HT1080 (cell line): ENCODE measurements at regions not wholly inside any gene's neighbourhood (a gene's known extent, or its start where the extent isn't known, plus 50 kb on each side); places are given as distances from the start of the nearest gene placed in this dataset.
"Not testable (repeated sequence)": the region's sequence is repeated elsewhere in the genome, so short reads cannot be mapped to it uniquely, and the experiment has no call there.

ENCODE experiments used
- DNase-seq: peaks from one replicate; pipeline ENCODE4 v3.0.0-alpha.2; 2015; ENCODE audit warnings: low read depth

- DNase-seq = peak; percentile 53
These were observed 223.2 kb downstream of the PCSK1 start for GRCh38 chr5:96209829-96210228.

DNA sequence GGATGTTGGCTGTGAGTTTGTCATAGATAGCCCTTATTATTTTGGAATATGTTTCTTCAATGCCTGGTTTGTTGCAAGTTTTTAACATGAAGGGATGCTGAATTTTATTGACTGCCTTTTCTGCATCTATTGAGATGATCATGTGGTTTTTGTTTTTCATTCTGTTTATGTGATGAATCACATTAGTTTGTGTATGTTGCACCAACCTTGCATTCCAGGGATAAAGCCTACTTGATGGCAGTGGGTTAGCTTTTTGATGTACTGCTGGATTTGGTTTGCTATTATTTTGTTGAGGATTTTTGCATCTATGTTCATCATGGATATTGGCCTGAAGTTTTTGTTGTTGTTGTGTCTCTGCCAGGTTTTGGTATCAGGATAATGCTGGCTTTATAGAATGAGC lies 225.6 kb downstream of the PCSK1 start:
- no peak for DNase-seq

GRCh38 chr5:96203761-96204160 lies 229.3 kb downstream of the PCSK1 start:
- DNase-seq = no peak

DNA sequence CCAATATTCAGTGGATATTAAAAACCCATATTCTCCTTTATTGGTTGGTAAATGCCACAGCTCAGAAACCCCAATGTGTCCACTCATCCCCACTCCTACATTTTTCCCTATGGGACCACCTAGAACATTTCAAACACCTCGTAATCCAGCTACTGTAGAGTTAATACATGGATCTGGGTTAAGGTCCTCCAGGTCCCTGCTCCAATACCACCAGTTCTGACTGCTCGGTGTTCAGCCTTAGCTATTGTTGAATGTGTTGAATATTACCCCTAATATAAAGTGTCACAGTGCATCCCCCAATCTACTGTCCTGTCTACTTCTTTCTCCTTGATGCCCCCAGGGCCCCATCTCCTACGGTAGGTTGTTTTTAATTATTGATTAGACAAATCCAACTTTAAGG lies 231.5 kb downstream of the PCSK1 start:
- DNase-seq = no peak

DNA sequence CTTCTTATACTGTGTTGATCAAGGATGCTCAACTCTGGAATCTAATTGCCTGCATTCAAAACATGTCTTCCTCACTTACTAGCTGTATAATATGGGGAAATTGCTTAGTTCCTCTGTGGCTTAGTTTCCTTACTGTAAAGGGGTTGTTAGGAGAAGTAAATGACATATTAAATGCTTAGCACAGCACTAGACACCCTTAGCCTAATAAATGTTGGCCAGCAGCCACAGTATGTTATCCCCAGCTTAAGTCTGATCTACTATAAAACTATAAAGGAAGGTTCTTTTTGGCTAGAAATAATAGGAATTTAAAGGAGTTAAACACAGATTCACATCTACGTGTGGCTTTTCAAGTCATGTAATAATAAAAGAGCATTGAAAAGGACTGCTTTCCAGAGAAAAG lies 232.4 kb downstream of the PCSK1 start:
- DNase-seq = no peak

DNA sequence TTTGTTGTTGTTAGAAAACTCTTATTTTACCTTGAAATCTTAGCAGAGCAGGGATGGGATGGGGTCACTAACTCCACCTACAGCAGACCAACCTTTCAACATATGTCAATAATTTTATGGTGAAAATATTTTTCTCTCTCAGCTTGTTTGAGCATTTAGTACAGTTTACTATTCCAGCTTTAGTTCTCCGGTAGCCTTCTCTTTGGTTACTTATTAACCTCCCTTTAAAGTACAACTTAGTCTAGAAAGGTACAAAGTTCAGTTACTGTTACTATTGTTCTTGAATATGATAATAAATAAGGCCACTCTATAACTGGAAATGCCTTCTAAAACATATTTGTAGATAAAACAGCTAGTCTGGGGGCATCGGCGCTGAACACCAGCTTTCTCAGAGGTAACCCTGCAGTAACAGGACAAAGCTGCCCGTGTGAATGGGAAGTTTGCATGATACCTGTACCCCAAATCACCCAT lies 233.3 kb downstream of the PCSK1 start:
- no peak for DNase-seq

- no peak for DNase-seq
These were observed 234.5 kb downstream of the PCSK1 start for GRCh38 chr5:96198356-96199058.

DNA sequence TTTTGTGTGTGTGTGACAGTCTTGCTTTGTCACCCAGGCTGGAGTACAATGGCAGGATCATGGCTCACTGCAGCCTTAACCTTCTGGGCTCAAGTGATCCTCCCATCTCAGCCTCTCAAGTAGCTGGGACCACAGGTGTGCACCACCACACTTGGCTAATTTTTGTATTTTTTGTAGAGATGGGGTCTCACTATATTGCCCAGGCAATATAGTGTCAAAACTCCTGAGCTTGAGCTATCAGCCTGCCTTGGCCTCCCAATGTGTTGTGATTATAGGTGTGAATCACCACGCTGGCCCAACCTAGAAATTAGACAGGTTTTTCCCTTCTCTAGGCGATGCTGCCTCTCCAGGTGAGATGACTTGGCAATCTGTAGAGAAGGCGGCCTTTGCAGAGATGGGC lies 235.3 kb downstream of the PCSK1 start:
- not testable (repeated sequence) for DNase-seq

- no peak for DNase-seq
These were observed 235.7 kb upstream of the ELL2 start for GRCh38 chr5:96197347-96197746.

- DNase-seq = no peak
These were observed 235.2 kb upstream of the ELL2 start for GRCh38 chr5:96196890-96197289.

DNA sequence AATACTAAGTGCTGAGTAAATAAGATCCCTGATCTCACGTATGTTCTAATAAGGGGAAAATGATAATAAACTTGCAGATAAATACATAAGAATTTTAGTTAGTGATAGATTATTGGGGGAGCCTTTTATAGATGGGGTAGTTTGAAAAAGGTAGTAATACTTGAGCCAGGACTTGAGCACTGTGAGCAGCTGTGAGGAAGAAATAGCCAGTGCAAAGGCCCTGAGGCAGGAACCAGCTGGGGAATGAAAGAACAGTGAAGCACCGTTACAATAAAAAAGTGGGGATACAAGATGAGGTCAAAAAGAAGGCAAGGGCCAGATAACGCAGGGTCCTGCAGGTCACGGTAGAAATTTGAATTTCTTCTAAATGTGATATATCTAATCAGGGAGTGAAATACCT lies 234.8 kb upstream of the ELL2 start:
- no peak for DNase-seq

- no peak for DNase-seq
These were observed 233.5 kb upstream of the ELL2 start for GRCh38 chr5:96195123-96195522.

GRCh38 chr5:96194593-96194992 lies 232.9 kb upstream of the ELL2 start:
- DNase-seq = no peak

GRCh38 chr5:96193946-96194345 lies 232.3 kb upstream of the ELL2 start:
- no peak for DNase-seq

DNA sequence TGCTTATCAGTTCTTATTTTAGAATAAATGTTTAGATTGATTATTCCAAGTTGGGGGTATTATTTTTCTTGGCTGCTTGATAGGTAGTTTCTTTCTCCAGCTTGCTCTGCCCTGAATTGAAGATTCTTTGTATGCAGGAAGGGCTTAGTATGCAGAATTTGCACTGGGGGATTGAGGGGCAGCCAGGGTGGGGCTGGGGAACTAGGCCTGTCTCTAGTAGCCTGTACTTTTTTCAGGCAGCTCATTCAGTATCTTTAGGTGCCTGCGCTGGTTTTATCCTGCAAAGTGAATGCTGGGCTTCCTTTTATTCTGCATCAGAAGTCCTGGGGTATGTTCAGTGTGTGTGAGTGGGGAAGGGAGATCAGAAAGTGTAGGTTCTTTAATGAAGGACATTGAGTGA lies 228.3 kb upstream of the ELL2 start:
- DNase-seq = no peak

DNA sequence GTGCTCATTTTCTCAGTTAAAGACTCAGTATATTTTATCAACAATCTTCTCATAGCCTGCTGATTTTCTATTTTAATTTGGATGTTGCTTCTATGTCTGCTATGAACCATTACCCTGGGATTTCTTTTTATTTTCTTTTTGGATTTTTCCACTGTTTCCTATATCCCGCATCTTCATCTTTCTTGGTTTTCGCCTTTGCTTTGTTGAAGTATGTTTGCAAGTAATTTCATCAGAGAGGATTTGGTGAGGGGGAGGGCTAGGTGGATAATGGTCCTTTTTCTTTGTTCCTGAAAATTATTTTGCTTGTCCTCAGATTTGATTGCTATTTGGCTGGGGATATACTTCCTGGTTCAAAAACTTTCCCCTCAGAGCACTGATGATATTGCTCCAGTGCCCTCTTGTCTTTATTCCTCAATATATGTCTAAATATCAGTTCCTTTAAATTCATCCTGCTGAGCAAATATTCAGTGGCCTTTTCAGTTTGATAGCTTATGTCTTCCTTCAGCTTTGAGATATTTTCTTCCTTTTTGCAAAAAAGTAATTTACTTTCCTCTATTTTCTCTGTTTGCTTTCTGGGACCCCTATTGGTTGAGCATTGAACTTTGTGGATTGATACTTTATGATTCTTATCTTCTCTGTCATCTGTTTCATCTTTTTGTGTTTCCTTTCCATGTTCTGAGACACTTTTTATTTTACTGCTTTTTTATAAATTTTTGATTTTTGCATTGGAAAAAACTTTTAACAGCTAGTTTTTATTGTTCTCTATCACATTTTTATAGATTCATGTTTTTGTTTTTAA lies 227.6 kb upstream of the ELL2 start:
- DNase-seq = no peak

- DNase-seq = no peak
These were observed 225.8 kb upstream of the ELL2 start for GRCh38 chr5:96187309-96188027.

DNA sequence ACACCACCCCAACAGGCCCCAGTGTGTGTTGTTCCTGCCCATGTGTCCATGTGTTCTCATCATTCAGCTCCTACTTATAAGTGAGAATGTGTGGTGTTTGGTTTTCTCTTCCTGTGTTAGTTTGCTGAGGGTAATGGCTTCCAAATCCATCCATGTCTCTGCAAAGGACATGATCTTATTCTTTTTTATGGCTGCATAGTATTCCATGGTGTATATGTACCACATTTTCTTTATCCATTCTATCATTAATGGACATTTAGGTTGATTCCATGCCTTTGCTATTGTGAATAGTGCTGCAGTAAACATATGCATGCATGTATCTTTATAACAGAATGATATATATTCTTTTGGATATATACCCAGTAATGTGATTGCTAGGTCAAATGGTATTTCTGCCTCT lies 222.9 kb upstream of the ELL2 start:
- DNase-seq = not testable (repeated sequence)

- no peak for DNase-seq
These were observed 219.2 kb upstream of the ELL2 start for GRCh38 chr5:96180684-96181435.

GRCh38 chr5:96177303-96177869 lies 215.7 kb upstream of the ELL2 start:
- peak; percentile 38 for DNase-seq

- DNase-seq = no peak
These were observed 214.4 kb upstream of the ELL2 start for GRCh38 chr5:96176022-96176421.
